Activated CD4-positive, alpha-beta T cell treated with anti-CD3 and anti-CD28 coated beads, Interleukin-2, amount 50 U/mL, for 16 hours (primary cell): ENCODE measurements at regions not wholly inside any gene's neighbourhood (a gene's known extent, or its start where the extent isn't known, plus 50 kb on each side); places are given as distances from the start of the nearest gene placed in this dataset.

Experiments
- DNase-seq: peaks from one replicate; pipeline ENCODE4 v3.0.0-alpha.2; 2020

GRCh38 chr3:194982472-194982871 is 288.5 kb downstream of the XXYLT1 start:
- no peak for DNase-seq

GRCh38 chr3:194983121-194983520 is 287.8 kb downstream of the XXYLT1 start:
- no peak for DNase-seq

- no peak for DNase-seq
These were observed 287.3 kb downstream of the XXYLT1 start for GRCh38 chr3:194983620-194984019.

- DNase-seq, result no peak
These were observed 286.9 kb downstream of the XXYLT1 start for GRCh38 chr3:194984066-194984465.

GRCh38 chr3:194984622-194985021 is 286.3 kb downstream of the XXYLT1 start:
- no peak for DNase-seq

- no peak for DNase-seq
These were observed 285.9 kb downstream of the XXYLT1 start for GRCh38 chr3:194985031-194985578.

- peak; percentile 5 for DNase-seq
These were observed 284.5 kb downstream of the XXYLT1 start for GRCh38 chr3:194986208-194987043.

- DNase-seq, result no peak
These were observed 283.1 kb downstream of the XXYLT1 start for GRCh38 chr3:194987571-194988494.

GRCh38 chr3:194988495-194989165 is 282.3 kb downstream of the XXYLT1 start:
- DNase-seq, result no peak

- no peak for DNase-seq
These were observed 281.7 kb downstream of the XXYLT1 start for GRCh38 chr3:194989241-194989640.

- DNase-seq, result no peak
These were observed 280.3 kb downstream of the XXYLT1 start for GRCh38 chr3:194990454-194991337.

GRCh38 chr3:194991338-194991654 is 279.7 kb downstream of the XXYLT1 start:
- no peak for DNase-seq

GRCh38 chr3:194993896-194994295 is 277.1 kb downstream of the XXYLT1 start:
- no peak for DNase-seq

GRCh38 chr3:194994551-194994981 is 276.4 kb downstream of the XXYLT1 start:
- no peak for DNase-seq

- DNase-seq, result no peak
These were observed 275.6 kb downstream of the XXYLT1 start for GRCh38 chr3:194995334-194995733.

GRCh38 chr3:194995922-194996321 is 275.0 kb downstream of the XXYLT1 start:
- no peak for DNase-seq

- no peak for DNase-seq
These were observed 274.2 kb downstream of the XXYLT1 start for GRCh38 chr3:194996746-194997145.

- DNase-seq, result no peak
These were observed 272.5 kb downstream of the XXYLT1 start for GRCh38 chr3:194998417-194998816.

GRCh38 chr3:194998948-194999347 is 272.0 kb downstream of the XXYLT1 start:
- DNase-seq, result no peak

- no peak for DNase-seq
These were observed 271.5 kb downstream of the XXYLT1 start for GRCh38 chr3:194999491-194999890.

GRCh38 chr3:195001261-195001660 is 269.7 kb downstream of the XXYLT1 start:
- DNase-seq, result no peak
